ENCODE measurements at regions not wholly inside any gene's neighbourhood (a gene's known extent, or its start where the extent isn't known, plus 50 kb on each side); places are given as distances from the start of the nearest gene placed in this dataset.
"Not testable (repeated sequence)": the region's sequence is repeated elsewhere in the genome, so short reads cannot be mapped to it uniquely, and the experiment has no call there.

- no peak overlapping the region for H3K27ac ChIP-seq
- TF ChIP-seq CTCF (IDR thresholded peaks at IDR 0.05; ENCODE audit: low read depth, low read length) = no peak
- no peak overlapping the region for H3K4me3 ChIP-seq
- DNase-seq (ENCODE audit: low read depth in 1 of 2, low spot score in 1 of 2) = no peak
- no peaks in the 10 kb centered on the region for H3K4me1 ChIP-seq (ENCODE audit: low read depth)
- H3K27me3 ChIP-seq = no peaks in the 10 kb centered on the region
- no peaks in the 10 kb centered on the region for H3K36me3 ChIP-seq
- no peaks in the 10 kb centered on the region for H3K9me3 ChIP-seq (ENCODE audit: low read depth)
Observed at GRCh38 chr5:9737265-9737664, 107.1 kb upstream of the TAS2R1 start.

DNA sequence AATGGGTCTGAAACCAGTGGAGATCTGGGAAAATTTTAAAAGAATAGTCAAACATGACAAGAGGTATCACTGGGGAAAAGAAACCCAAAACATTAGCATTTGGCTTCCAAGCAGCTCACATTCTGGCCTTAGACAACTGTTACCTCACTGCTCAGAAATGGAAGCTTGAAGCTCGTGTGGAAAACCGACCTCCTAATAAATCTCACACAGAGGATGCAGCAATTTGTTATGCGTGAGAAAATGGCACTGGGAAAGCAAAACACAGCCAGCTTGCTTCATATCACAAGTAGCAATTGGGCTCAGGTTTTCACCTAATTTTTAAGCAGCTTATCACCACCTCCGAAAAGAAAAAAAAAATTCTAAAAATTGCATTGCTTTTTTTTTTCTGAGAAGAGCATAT, 103.3 kb upstream of the TAS2R1 start:
- Histone ChIP-seq H3K4me1 (ENCODE audit: low read depth) (no peaks in the 10 kb centered on the region), H3K36me3 (no peaks in the 10 kb centered on the region), H3K27me3 (no peaks in the 10 kb centered on the region), H3K4me3 (no peak overlapping the region), H3K27ac (no peak overlapping the region), H3K9me3 (ENCODE audit: low read depth) (no peaks in the 10 kb centered on the region)
- DNase-seq (ENCODE audit: low read depth in 1 of 2, low spot score in 1 of 2) = no peak
- no peak for TF ChIP-seq CTCF (IDR thresholded peaks at IDR 0.05; ENCODE audit: low read depth, low read length)

- no peak for DNase-seq (ENCODE audit: low read depth in 1 of 2, low spot score in 1 of 2)
- Histone ChIP-seq H3K36me3 (no peaks in the 10 kb centered on the region), H3K4me3 (no peak overlapping the region), H3K27me3 (no peaks in the 10 kb centered on the region), H3K9me3 (ENCODE audit: low read depth) (no peaks in the 10 kb centered on the region), H3K4me1 (ENCODE audit: low read depth) (no peaks in the 10 kb centered on the region), H3K27ac (no peak overlapping the region)
- no peak for TF ChIP-seq CTCF (IDR thresholded peaks at IDR 0.05; ENCODE audit: low read depth, low read length)
Observed at GRCh38 chr5:9731159-9731558, 101.0 kb upstream of the TAS2R1 start.

DNA sequence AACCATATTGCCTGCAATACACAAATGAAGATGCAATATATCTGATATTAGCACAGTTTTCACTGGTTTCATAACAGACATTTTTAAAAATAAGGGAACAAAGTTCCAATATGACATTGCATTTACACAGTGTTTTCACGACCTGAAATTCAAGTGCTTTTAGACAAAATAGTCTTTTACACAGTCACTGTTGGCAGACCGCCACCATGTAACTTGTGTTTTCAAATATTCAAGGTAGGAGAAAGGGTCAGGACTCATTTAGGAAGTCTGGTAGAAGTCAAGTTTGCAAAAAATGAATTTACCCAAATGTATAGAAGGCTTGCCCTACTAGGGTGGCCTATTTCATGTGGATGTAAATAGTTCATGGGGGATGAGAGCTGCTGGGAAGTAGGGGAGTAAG, 98.1 kb upstream of the TAS2R1 start:
- Histone ChIP-seq H3K36me3 (no peaks in the 10 kb centered on the region), H3K4me1 (ENCODE audit: low read depth) (no peaks in the 10 kb centered on the region), H3K27ac (no peak overlapping the region), H3K4me3 (no peak overlapping the region), H3K27me3 (no peaks in the 10 kb centered on the region), H3K9me3 (ENCODE audit: low read depth) (no peaks in the 10 kb centered on the region)
- no peak for TF ChIP-seq CTCF (IDR thresholded peaks at IDR 0.05; ENCODE audit: low read depth, low read length)
- no peak for DNase-seq (ENCODE audit: low read depth in 1 of 2, low spot score in 1 of 2)

DNA sequence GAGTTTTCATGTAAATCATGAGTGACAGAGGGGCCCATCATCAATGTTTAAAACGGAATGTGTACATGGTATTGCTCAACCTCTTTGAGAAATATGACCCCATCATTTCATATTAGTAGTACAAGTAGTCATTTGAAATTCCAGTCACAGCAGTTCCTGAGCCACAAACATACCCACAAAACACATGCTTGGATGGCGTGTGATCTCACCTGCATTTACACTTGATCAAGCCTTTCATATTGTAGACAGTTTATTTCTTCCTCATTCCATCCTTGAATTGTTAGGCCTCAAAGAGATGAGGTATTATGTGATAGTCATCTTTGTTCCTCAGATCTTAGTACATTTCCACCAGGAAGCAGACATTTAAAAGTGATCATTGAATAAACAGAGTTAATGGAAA, 96.8 kb upstream of the TAS2R1 start:
- TF ChIP-seq CTCF (IDR thresholded peaks at IDR 0.05; ENCODE audit: low read depth, low read length) = no peak

DNA sequence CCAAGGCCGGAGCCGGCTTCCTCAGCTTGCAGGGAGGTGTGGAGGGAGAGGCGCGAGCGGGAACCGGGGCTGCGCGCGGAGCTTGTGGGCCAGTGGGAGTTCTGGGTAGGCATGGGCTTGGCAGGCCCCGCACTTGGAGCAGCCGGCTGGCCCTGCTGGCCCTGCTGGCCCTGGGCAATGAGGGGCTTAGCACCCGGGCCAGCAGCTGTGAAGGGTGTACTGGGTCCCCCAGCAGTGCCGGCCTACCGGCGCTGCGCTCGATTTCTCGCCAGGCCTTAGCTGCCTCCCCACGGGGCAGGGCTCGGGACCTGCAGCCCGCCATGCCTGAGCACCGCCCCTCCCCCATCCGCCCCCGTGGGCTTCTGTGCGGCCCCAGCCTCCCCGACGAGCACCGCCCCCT, 95.1 kb upstream of the TAS2R1 start:
- H3K27ac ChIP-seq = not testable (repeated sequence)

More for the DNA sequence above, 96.8 kb upstream of the TAS2R1 start:
- H3K4me1 ChIP-seq (ENCODE audit: low read depth) = no peaks in the 10 kb centered on the region
- H3K27me3 ChIP-seq = no peaks in the 10 kb centered on the region
- no peaks in the 10 kb centered on the region for H3K9me3 ChIP-seq (ENCODE audit: low read depth)
- H3K27ac ChIP-seq = no peak overlapping the region
- DNase-seq (ENCODE audit: low read depth in 1 of 2, low spot score in 1 of 2) = no peak
- H3K4me3 ChIP-seq = no peak overlapping the region
- no peaks in the 10 kb centered on the region for H3K36me3 ChIP-seq

More for the DNA sequence above, 95.1 kb upstream of the TAS2R1 start:
- DNase-seq (ENCODE audit: low read depth in 1 of 2, low spot score in 1 of 2); H3K36me3 ChIP-seq; H3K4me1 ChIP-seq (ENCODE audit: low read depth); H3K4me3 ChIP-seq; H3K27me3 ChIP-seq; H3K9me3 ChIP-seq (ENCODE audit: low read depth): not testable (repeated sequence)

Measured in cardiac muscle cell (in vitro differentiated cells and primary cell).